ENCODE measurements at regions not wholly inside any gene's neighbourhood (a gene's known extent, or its start where the extent isn't known, plus 50 kb on each side); places are given as distances from the start of the nearest gene placed in this dataset.
A peak's percentile ranks its signal among the peaks of the same experiment; 100 is the strongest.

- H2BK12ac ChIP-seq (ENCODE audit: low read length), result peak overlapping the region; percentile 93
Measured at GRCh38 chr2:240254337-240255164, 114.1 kb upstream of the OTOS start.

DNA sequence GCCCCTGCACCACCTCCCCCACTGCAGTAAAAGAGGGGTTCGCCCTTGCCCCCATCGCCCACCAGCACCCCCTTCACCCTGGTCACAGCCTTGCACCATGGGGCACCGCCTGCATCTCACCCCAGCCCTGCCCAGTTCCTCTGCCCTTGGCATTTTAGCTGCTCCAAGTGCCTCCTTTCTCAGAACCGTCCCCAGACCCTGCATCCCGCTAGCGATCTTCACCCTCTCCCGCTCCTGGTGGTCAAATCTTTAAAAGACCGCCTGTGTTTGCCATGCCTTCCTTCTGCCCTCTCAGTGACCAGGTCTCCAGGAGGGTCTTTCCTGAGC, 114.7 kb upstream of the OTOS start:
- Histone ChIP-seq H3K9me3 (replicated peaks in 1 of 2; ENCODE audit: control insufficient read depth in 2 of 2, insufficient read depth in 1 of 2, low read depth in 1 of 2, low read length in 2 of 2) (no peaks in the 10 kb centered on the region), H3K36me3 (replicated peaks in 1 of 2; ENCODE audit: control insufficient read depth in 2 of 2, insufficient read depth in 2 of 2, low read length in 2 of 2) (no peaks in the 10 kb centered on the region), H3K9ac (ENCODE audit: low read depth, low read length, poor library complexity) (no peak overlapping the region), H3K27me3 (ENCODE audit: control insufficient read depth in 3 of 3, insufficient read depth in 3 of 3, low read depth in 1 of 3, low read length in 3 of 3) (no peaks in the 10 kb centered on the region), H2BK120ac (ENCODE audit: low read depth, low read length) (no peak overlapping the region), H3K4me1 (ENCODE audit: control insufficient read depth in 2 of 2, insufficient read depth in 1 of 2, low read depth in 1 of 2, low read length in 2 of 2) (peaks cover 20 to 28% of the 10 kb centered on the region in 2 donors), H4K91ac (ENCODE audit: low read depth, low read length, poor library complexity) (no peak overlapping the region), H2BK12ac (ENCODE audit: low read length) (peak overlapping the region; percentile 93), H3K4me3 (ENCODE audit: low read length in 2 of 2) (no peak overlapping the region), H2BK5ac (ENCODE audit: low read length) (peak overlapping the region; percentile 55), H4K8ac (ENCODE audit: low read depth, low read length) (no peak overlapping the region), H2AFZ (ENCODE audit: low read length) (no peak overlapping the region), H2AK5ac (ENCODE audit: low read depth, low read length) (peak overlapping the region; percentile 73), H2BK15ac (ENCODE audit: low read length) (peak overlapping the region; percentile 13), H3K4me2 (ENCODE audit: insufficient read depth, low read length, poor library complexity, severe bottlenecking) (no peak overlapping the region), H3K4ac (ENCODE audit: low read length) (no peak overlapping the region), H3K27ac (replicated peaks; ENCODE audit: low read length) (no peak overlapping the region), H3K14ac (ENCODE audit: low read length) (no peak overlapping the region), H3K79me1 (ENCODE audit: low read depth, low read length) (no peaks in the 10 kb centered on the region), H3K18ac (ENCODE audit: low read length) (peak overlapping the region; percentile 83), H3K23ac (ENCODE audit: low read depth, low read length, poor library complexity) (no peak overlapping the region)
- DNase-seq (ENCODE audit: low spot score), result no peak
- no CpG with 5 or more reads among the region's 8 CpGs for WGBS, 2 donors (ENCODE audit: extremely low coverage in 2 of 2, insufficient read length in 2 of 2, insufficient replicate concordance in 1 of 2)

More at GRCh38 chr2:240254337-240255164, 114.1 kb upstream of the OTOS start:
- no peak overlapping the region for H4K91ac ChIP-seq (ENCODE audit: low read depth, low read length, poor library complexity)
- no peaks in the 10 kb centered on the region for H3K36me3 ChIP-seq (replicated peaks in 1 of 2; ENCODE audit: control insufficient read depth in 2 of 2, insufficient read depth in 2 of 2, low read length in 2 of 2)
- no peaks in the 10 kb centered on the region for H3K27me3 ChIP-seq (ENCODE audit: control insufficient read depth in 3 of 3, insufficient read depth in 3 of 3, low read depth in 1 of 3, low read length in 3 of 3)
- peak overlapping the region; percentile 83 for H3K18ac ChIP-seq (ENCODE audit: low read length)
- H3K9ac ChIP-seq (ENCODE audit: low read depth, low read length, poor library complexity), result no peak overlapping the region
- no peaks in the 10 kb centered on the region for H3K79me1 ChIP-seq (ENCODE audit: low read depth, low read length)
- H2BK15ac ChIP-seq (ENCODE audit: low read length), result peak overlapping the region; percentile 13
- no peak overlapping the region for H2BK5ac ChIP-seq (ENCODE audit: low read length)
- no peak overlapping the region for H3K4me3 ChIP-seq (ENCODE audit: low read length in 2 of 2)
- peak overlapping the region; percentile 63 for H2BK120ac ChIP-seq (ENCODE audit: low read depth, low read length)
- H2AK5ac ChIP-seq (ENCODE audit: low read depth, low read length), result peak overlapping the region; percentile 73
- H4K8ac ChIP-seq (ENCODE audit: low read depth, low read length), result no peak overlapping the region
- no peak overlapping the region for H3K4ac ChIP-seq (ENCODE audit: low read length)
- H2AFZ ChIP-seq (ENCODE audit: low read length), result no peak overlapping the region
- WGBS, 2 donors (ENCODE audit: extremely low coverage in 2 of 2, insufficient read length in 2 of 2, insufficient replicate concordance in 1 of 2), result no CpG with 5 or more reads among the region's 15 CpGs
- H3K23ac ChIP-seq (ENCODE audit: low read depth, low read length, poor library complexity), result no peak overlapping the region
- no peak overlapping the region for H3K27ac ChIP-seq (replicated peaks; ENCODE audit: low read length)
- peaks cover 26 to 34% of the 10 kb centered on the region in 2 donors for H3K4me1 ChIP-seq (ENCODE audit: control insufficient read depth in 2 of 2, insufficient read depth in 1 of 2, low read depth in 1 of 2, low read length in 2 of 2)
- no peak overlapping the region for H3K4me2 ChIP-seq (ENCODE audit: insufficient read depth, low read length, poor library complexity, severe bottlenecking)
- no peak for DNase-seq (ENCODE audit: low spot score)
- no peak overlapping the region for H3K14ac ChIP-seq (ENCODE audit: low read length)
- no peaks in the 10 kb centered on the region for H3K9me3 ChIP-seq (replicated peaks in 1 of 2; ENCODE audit: control insufficient read depth in 2 of 2, insufficient read depth in 1 of 2, low read depth in 1 of 2, low read length in 2 of 2)

GRCh38 chr2:240255811-240256703, 115.6 kb upstream of the OTOS start:
- no peak for DNase-seq (ENCODE audit: low spot score)

More at GRCh38 chr2:240255811-240256703, 115.6 kb upstream of the OTOS start:
- no peak overlapping the region for H3K9ac ChIP-seq (ENCODE audit: low read depth, low read length, poor library complexity)
- no peak overlapping the region for H4K91ac ChIP-seq (ENCODE audit: low read depth, low read length, poor library complexity)
- H2BK15ac ChIP-seq (ENCODE audit: low read length), result no peak overlapping the region
- no peaks in the 10 kb centered on the region for H3K36me3 ChIP-seq (replicated peaks in 1 of 2; ENCODE audit: control insufficient read depth in 2 of 2, insufficient read depth in 2 of 2, low read length in 2 of 2)
- peaks cover 13 to 23% of the 10 kb centered on the region in 2 donors for H3K4me1 ChIP-seq (ENCODE audit: control insufficient read depth in 2 of 2, insufficient read depth in 1 of 2, low read depth in 1 of 2, low read length in 2 of 2)
- H2BK120ac ChIP-seq (ENCODE audit: low read depth, low read length), result no peak overlapping the region
- peak overlapping the region in 1 of 2 donors; percentile 10 for H3K4me3 ChIP-seq (ENCODE audit: low read length in 2 of 2)
- no peak overlapping the region for H4K8ac ChIP-seq (ENCODE audit: low read depth, low read length)
- H3K27ac ChIP-seq (replicated peaks; ENCODE audit: low read length), result no peak overlapping the region
- WGBS, 2 donors (ENCODE audit: extremely low coverage in 2 of 2, insufficient read length in 2 of 2, insufficient replicate concordance in 1 of 2), result no CpG with 5 or more reads among the region's 20 CpGs
- no peak overlapping the region for H2AK5ac ChIP-seq (ENCODE audit: low read depth, low read length)
- H3K18ac ChIP-seq (ENCODE audit: low read length), result no peak overlapping the region
- H3K4ac ChIP-seq (ENCODE audit: low read length), result no peak overlapping the region
- no peaks in the 10 kb centered on the region for H3K79me1 ChIP-seq (ENCODE audit: low read depth, low read length)
- H3K27me3 ChIP-seq (ENCODE audit: control insufficient read depth in 3 of 3, insufficient read depth in 3 of 3, low read depth in 1 of 3, low read length in 3 of 3), result no peaks in the 10 kb centered on the region
- H2BK5ac ChIP-seq (ENCODE audit: low read length), result peak overlapping the region; percentile 55
- H3K9me3 ChIP-seq (replicated peaks in 1 of 2; ENCODE audit: control insufficient read depth in 2 of 2, insufficient read depth in 1 of 2, low read depth in 1 of 2, low read length in 2 of 2), result no peaks in the 10 kb centered on the region
- H3K23ac ChIP-seq (ENCODE audit: low read depth, low read length, poor library complexity), result no peak overlapping the region
- no peak overlapping the region for H3K4me2 ChIP-seq (ENCODE audit: insufficient read depth, low read length, poor library complexity, severe bottlenecking)
- H2BK12ac ChIP-seq (ENCODE audit: low read length), result no peak overlapping the region
- H3K14ac ChIP-seq (ENCODE audit: low read length), result no peak overlapping the region
- no peak overlapping the region for H2AFZ ChIP-seq (ENCODE audit: low read length)
